GM12875 (cell line): ENCODE measurements at regions not wholly inside any gene's neighbourhood (a gene's known extent, or its start where the extent isn't known, plus 50 kb on each side); places are given as distances from the start of the nearest gene placed in this dataset.

Experiments used
- H3K4me3 ChIP-seq: one replicate; pipeline ENCODE4 v1.5.1; 2011; ENCODE audit warnings: low read depth, low read length, control low read depth
- TF ChIP-seq, protein P1 (sequence below): IDR thresholded peaks from 2 replicates; pipeline ENCODE4 v1.5.1; 2011; ENCODE audit warnings: low read depth, mild to moderate bottlenecking, control low read depth, inconsistent platforms, low read length, moderate library complexity, borderline replicate concordance; ENCODE audit not compliant: insufficient read depth

DNA sequence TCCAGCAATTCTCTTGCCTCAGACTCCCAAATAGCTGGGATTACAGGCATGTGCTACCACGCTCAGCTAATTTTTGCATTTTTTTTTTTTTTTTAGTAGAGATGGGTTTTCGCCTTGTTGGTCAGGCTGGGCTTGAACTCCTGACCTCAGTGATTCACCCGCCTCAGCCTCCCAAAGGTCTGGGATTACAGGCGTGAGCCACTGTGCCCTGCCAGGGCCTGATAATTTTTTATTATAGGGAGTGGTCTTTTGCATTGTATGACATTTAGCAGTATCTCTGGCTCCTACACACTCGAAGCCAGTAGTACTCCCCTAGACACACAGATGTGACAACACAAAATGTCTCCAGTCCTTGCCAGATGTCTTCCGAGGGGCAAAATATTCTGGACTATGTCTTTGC, 124.0 kb downstream of the DKK1 start:
- TF ChIP-seq, protein P1, sequence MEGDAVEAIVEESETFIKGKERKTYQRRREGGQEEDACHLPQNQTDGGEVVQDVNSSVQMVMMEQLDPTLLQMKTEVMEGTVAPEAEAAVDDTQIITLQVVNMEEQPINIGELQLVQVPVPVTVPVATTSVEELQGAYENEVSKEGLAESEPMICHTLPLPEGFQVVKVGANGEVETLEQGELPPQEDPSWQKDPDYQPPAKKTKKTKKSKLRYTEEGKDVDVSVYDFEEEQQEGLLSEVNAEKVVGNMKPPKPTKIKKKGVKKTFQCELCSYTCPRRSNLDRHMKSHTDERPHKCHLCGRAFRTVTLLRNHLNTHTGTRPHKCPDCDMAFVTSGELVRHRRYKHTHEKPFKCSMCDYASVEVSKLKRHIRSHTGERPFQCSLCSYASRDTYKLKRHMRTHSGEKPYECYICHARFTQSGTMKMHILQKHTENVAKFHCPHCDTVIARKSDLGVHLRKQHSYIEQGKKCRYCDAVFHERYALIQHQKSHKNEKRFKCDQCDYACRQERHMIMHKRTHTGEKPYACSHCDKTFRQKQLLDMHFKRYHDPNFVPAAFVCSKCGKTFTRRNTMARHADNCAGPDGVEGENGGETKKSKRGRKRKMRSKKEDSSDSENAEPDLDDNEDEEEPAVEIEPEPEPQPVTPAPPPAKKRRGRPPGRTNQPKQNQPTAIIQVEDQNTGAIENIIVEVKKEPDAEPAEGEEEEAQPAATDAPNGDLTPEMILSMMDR, result no peak

DNA sequence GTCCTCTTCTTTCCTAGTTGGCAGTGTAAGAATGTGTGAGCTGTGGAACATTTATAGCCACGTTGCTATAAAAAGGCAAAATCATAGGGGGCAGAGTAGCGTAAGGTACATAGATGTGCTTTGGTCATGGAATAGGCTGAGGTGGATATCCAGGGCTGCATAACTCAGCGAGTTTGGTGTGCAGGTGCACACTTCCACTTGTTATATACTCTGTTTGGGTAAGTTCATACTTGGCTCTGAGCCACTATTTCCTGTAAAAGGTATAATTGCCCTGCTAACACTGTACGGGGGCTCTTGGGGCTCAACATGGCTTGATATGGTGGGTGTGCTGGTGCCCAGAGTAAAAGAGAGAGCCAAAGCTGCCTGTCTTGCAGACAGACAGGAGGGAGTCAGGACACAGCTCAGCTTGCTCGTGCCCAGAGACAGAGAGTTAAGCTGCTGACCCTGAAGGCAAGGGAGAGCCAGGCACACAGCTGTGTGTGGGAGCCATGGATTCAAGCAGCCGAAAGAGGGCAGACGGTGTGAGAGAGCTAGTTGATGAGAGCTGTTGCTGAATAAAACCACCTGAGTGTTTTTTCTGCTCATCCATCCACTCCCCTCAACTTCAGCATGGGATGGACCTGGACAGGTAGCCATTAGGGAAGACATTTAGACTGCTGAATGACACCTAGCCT, 126.7 kb downstream of the DKK1 start:
- TF ChIP-seq, protein P1, result no peak
- H3K4me3 ChIP-seq, result no peak overlapping the region

More for the DNA sequence above, 124.0 kb downstream of the DKK1 start:
- H3K4me3 ChIP-seq, result no peak overlapping the region

DNA sequence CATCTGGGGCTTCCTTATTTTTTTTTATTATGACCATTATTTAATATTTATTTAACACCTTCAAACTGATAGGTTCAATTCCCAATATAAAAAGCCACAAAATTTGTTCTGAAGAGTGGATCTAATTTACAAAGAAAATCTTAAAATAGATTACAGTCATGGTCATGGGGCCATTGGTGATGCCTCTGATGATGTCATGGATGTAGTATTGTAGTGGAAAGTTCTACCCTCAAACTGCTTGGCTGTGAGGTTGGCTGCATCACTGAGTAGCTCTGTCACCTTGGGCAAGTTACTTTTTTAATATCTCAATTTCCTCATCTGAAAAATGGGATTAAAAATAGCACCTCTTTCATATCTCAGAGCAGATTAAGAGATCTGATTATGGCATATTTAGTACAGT, 128.5 kb downstream of the DKK1 start:
- TF ChIP-seq, protein P1, result no peak
- no peak overlapping the region for H3K4me3 ChIP-seq

DNA sequence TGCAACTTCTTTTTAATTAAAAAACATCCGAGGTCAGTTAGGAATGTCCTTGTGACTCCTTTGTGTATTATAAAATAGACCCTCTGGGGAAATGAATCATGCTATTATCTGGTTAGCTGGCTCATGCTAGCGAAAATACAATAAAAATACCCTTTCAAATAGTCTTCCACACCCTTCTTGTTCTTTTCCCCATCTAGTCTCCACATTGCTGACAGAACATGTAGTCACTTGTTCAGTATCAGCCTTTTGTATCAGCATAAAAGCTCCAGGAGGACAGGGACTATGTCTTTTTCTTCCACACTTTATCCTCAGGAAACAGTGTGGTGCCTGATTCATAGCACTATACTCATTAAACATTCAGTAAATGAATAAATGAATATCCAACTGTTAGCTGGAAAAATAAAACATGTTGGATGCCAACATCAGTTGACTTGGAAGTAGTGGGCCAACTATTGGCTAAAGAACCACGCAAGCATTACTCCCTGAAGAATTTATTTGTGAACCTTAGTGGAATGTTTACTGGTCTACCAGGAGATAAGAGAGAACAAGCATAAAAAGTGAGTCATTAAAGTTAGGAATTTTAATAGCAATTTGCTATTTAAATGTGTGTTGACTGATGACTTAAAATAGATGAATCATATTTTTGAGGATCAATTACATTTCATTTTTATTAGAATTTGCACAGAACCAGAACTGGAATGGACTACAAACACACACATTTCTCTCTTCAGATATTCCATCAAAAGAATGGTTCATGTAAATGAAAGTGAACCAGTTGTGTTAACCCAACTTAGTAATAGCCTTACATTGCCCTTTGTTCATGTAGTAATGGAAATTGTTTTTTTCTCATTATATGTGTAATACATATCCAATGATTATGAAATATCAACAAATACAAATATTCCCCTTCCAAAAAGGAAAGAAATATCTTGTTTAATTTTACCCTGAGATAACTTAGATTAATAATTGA, 129.6 kb downstream of the DKK1 start:
- TF ChIP-seq, protein P1, result no peak
- no peak overlapping the region for H3K4me3 ChIP-seq

DNA sequence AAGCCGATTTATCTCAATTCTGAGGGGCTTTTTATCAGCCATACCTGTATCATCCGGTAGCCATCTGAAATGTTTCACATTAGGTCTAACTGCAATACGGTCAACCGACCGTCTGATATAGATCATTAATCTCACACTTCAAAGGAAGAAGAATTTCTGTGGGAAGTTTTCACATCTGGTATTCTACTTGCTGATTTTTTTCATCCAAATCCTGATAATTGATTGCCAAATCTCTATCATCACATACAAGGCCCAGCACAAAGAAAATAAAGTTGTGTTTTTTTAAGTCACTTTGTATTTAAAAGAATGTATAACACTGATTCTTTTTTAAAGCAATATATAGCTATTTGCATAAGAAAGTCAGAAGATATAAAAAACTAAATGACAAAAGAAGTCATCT, 132.3 kb downstream of the DKK1 start:
- no peak overlapping the region for H3K4me3 ChIP-seq
- TF ChIP-seq, protein P1, result no peak

DNA sequence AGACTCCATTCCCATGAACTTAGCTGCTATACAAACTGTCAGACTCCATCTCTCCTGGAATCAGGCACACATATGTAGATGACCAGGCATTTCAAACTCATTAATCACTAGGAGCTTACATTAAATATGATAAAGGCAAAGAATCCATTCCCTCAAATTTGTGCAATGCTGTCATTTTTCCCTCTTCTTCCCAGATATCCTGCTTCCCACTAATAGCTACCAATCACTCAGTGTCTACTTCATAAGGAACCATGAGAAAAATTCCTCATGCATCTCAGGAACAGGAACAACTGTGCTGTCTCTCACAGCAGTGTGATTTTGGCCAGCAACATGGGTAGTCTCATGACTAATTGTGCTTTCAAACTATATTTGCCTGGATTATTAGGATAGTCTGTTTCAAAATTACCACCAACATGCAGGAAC, 133.9 kb downstream of the DKK1 start:
- TF ChIP-seq, protein P1, result no peak
- no peak overlapping the region for H3K4me3 ChIP-seq
